Epithelial cell of proximal tubule (primary cell): ENCODE measurements at regions not wholly inside any gene's neighbourhood (a gene's known extent, or its start where the extent isn't known, plus 50 kb on each side); places are given as distances from the start of the nearest gene placed in this dataset.

Experiments
- DNase-seq: peaks from one replicate; pipeline ENCODE4 v3.0.0-alpha.2; 2011; ENCODE audit warnings: low read depth
- H3K4me3 ChIP-seq: 2 replicates; pipeline ENCODE4 v1.5.1; 2011; ENCODE audit warnings: low read depth, mild to moderate bottlenecking, low read length
- TF ChIP-seq, protein P1 (sequence below): conservative IDR thresholded peaks from 2 replicates; pipeline ENCODE4 v1.5.1; 2012; ENCODE audit warnings: low read depth, mild to moderate bottlenecking, low read length

- no peak for DNase-seq
- TF ChIP-seq, protein P1, sequence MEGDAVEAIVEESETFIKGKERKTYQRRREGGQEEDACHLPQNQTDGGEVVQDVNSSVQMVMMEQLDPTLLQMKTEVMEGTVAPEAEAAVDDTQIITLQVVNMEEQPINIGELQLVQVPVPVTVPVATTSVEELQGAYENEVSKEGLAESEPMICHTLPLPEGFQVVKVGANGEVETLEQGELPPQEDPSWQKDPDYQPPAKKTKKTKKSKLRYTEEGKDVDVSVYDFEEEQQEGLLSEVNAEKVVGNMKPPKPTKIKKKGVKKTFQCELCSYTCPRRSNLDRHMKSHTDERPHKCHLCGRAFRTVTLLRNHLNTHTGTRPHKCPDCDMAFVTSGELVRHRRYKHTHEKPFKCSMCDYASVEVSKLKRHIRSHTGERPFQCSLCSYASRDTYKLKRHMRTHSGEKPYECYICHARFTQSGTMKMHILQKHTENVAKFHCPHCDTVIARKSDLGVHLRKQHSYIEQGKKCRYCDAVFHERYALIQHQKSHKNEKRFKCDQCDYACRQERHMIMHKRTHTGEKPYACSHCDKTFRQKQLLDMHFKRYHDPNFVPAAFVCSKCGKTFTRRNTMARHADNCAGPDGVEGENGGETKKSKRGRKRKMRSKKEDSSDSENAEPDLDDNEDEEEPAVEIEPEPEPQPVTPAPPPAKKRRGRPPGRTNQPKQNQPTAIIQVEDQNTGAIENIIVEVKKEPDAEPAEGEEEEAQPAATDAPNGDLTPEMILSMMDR = no peak
- no peak overlapping the region for H3K4me3 ChIP-seq
Measured at GRCh38 chr9:80866576-80867227, 822.6 kb downstream of the TLE1 start.

- TF ChIP-seq, protein P1 = no peak
- no peak for DNase-seq
Measured at GRCh38 chr9:80866121-80866520, 823.2 kb downstream of the TLE1 start.

GRCh38 chr9:80843028-80843427, 846.3 kb downstream of the TLE1 start:
- no peak for DNase-seq
- TF ChIP-seq, protein P1 = no peak
- H3K4me3 ChIP-seq = no peak overlapping the region

More at GRCh38 chr9:80866121-80866520, 823.2 kb downstream of the TLE1 start:
- no peak overlapping the region for H3K4me3 ChIP-seq

- H3K4me3 ChIP-seq = no peak overlapping the region
- DNase-seq = no peak
- TF ChIP-seq, protein P1 = no peak
Measured at GRCh38 chr9:80842389-80842788, 847.0 kb downstream of the TLE1 start.

- TF ChIP-seq, protein P1 = no peak
- no peak for DNase-seq
- H3K4me3 ChIP-seq = no peak overlapping the region
Measured at GRCh38 chr9:80841888-80842287, 847.5 kb downstream of the TLE1 start.

DNA sequence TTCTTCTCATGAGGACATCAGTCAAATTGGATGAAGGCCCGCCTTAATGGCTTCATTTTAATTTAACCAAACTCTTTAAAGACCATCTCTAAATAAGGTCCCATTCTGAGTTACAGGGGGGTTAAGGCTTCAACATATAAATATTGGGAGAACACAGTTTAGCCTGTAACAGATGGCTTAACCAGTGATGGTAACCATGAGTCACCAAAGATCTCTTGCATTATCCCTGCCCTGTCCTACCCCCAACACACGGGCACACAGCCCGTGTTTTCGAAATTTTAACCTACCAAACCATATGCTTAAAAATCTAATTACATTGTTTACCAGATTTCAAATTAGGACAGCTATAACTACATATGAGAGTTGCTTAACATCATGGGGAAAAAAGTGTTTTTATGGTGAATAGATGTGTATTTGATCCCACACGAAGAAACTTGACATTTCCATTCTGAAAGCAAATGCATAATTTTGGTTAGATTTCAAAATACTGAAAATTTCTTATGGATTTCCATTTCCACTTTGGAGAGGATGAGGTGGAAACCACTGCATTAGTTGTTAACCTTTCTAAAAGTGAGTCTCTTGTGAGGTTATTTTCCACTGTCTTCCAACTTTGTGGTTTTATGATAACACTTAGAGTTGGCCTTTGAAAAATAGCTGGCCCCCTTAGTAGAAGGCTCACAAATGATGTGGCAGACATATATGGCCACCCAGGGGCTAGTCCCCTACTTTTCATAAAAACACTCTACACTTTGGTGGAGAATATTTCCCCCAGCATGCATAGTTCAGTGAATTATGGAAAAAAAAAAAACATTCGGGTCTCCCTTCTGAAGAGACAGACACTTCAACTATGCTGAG, 849.3 kb downstream of the TLE1 start:
- TF ChIP-seq, protein P1 = no peak
- no peak overlapping the region for H3K4me3 ChIP-seq
- DNase-seq = no peak
